ENCODE measurements at regions not wholly inside any gene's neighbourhood (a gene's known extent, or its start where the extent isn't known, plus 50 kb on each side); places are given as distances from the start of the nearest gene placed in this dataset.

GRCh38 chr14:101707068-101707842, 54.3 kb upstream of the PPP2R5C start:
- DNase-seq = peak; percentile 88

GRCh38 chr14:101707863-101708620, 53.5 kb upstream of the PPP2R5C start:
- no peak for DNase-seq

GRCh38 chr14:101708853-101709532, 52.5 kb upstream of the PPP2R5C start:
- no peak for DNase-seq

- DNase-seq = no peak
Observed at GRCh38 chr14:101709533-101709881, 52.0 kb upstream of the PPP2R5C start.

GRCh38 chr14:101709962-101710931, 51.3 kb upstream of the PPP2R5C start:
- DNase-seq = no peak

- no peak for DNase-seq
Observed at GRCh38 chr14:101711041-101711856, 50.3 kb upstream of the PPP2R5C start.
